Thyroid gland (tissue), 4 donors: ENCODE measurements at regions not wholly inside any gene's neighbourhood (a gene's known extent, or its start where the extent isn't known, plus 50 kb on each side); places are given as distances from the start of the nearest gene placed in this dataset.

ENCODE experiments used
- CTCF ChIP-seq, 6 experiments: fragments of 200-600 bp in 3 of 6; fragments of 450-650 bp in 3 of 6; sonication (generic) in 3 of 6; IDR thresholded peaks; one replicate each; pipeline ENCODE4 v1.5.1; 2016 to 2019; ENCODE audit warnings: antibody characterized with exemption in 6 of 6, mild to moderate bottlenecking in 2 of 6, inconsistent platforms in 1 of 6, moderate library complexity in 1 of 6
- POLR2A ChIP-seq, 2 donors: fragments of 450-650 bp; IDR thresholded peaks; one replicate each; pipeline ENCODE4 v1.6.1; 2017; ENCODE audit warnings: antibody characterized with exemption in 2 of 2, mild to moderate bottlenecking in 2 of 2, moderate library complexity in 1 of 2

GRCh38 chr2:164328310-164328709, 293.0 kb downstream of the GRB14 start:
- no peak for TF ChIP-seq CTCF (IDR thresholded peaks at IDR 0.05)
- TF ChIP-seq POLR2A (IDR thresholded peaks at IDR 0.05) = no peak
